ENCODE measurements at regions not wholly inside any gene's neighbourhood (a gene's known extent, or its start where the extent isn't known, plus 50 kb on each side); places are given as distances from the start of the nearest gene placed in this dataset.

DNA sequence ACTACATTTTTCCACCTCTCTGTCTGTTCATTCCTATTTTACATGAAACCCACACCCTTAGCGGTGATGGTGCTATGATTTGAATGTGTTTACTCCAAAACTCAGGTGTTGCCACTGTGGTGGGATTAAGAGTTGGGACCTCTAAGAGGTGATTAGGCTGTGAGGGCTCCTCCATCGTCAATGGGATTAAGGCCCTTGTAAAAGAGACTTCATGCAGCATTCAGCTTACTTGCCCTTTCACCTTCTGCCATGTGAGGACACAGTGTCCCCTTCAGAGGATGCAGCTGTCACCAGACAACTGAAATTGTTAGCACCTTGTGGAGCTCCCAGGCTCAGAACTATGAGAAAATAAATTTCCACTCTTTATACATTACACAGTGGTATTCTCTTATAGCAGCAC, 182.2 kb downstream of the NOC3L start:
- RAD21 ChIA-PET (ENCODE audit: low non-redundant PET in 1 of 2, low total read pairs in 2 of 2, uncharacterized antibody in 2 of 2, unreplicated experiment in 2 of 2) = no interaction called here
- CTCF ChIA-PET = no interaction called here
- intact Hi-C loops (cut with micrococcal nuclease) = no loop called here
- Histone ChIP-seq H3K4me3 (replicated peaks in 1 of 2; ENCODE audit: low read depth in 1 of 2, low read length in 2 of 2) (no peak overlapping the region), H3K79me2 (ENCODE audit: insufficient read depth, low read length) (no peaks in the 10 kb centered on the region), H3K27ac (ENCODE audit: low read depth, low read length) (no peak overlapping the region), H3K4me2 (ENCODE audit: low read length) (no peak overlapping the region), H2AFZ (ENCODE audit: low read depth, low read length, poor library complexity, severe bottlenecking) (no peak overlapping the region), H3K4me1 (ENCODE audit: control insufficient read depth in 1 of 2, insufficient read depth in 2 of 2, low read length in 2 of 2) (peaks cover 0 to 6% of the 10 kb centered on the region in 2 experiments; a peak in 1 of 4 replicates), H3K9me3 (ENCODE audit: control insufficient read depth in 1 of 2, insufficient read depth in 1 of 2, low read depth in 1 of 2, low read length in 2 of 2) (no peaks in the 10 kb centered on the region), H4K20me1 (ENCODE audit: insufficient read depth) (no peaks in the 10 kb centered on the region), H3K9me2 (ENCODE audit: insufficient read depth) (no peaks in the 10 kb centered on the region), H3K36me3 (ENCODE audit: control insufficient read depth in 1 of 2, insufficient read depth in 2 of 2, low read length in 2 of 2) (no peaks in the 10 kb centered on the region), H3K9ac (ENCODE audit: low read length) (no peak overlapping the region), H3K27me3 (ENCODE audit: insufficient read depth, low read length) (no peaks in the 10 kb centered on the region)
- DNase-seq (ENCODE audit: low read depth, low spot score) = no peak
- POLR2A ChIA-PET = no interaction called here
- ATAC-seq = no peak
- no TSS peak for BruUV-seq (replicated peaks)
- TF ChIP-seq POLR2AphosphoS5 (IDR thresholded peaks at IDR 0.05; ENCODE audit: low read depth, low read length) (no peak), SRF (IDR thresholded peaks at IDR 0.05; ENCODE audit: low read depth) (no peak), JUND (IDR thresholded peaks at IDR 0.05) (no peak), ZNF274 (IDR thresholded peaks at IDR 0.05; ENCODE audit: low read depth, low read length) (no peak), EZH2phosphoT487 (IDR thresholded peaks at IDR 0.05; ENCODE audit: borderline replicate concordance) (no peak), ELF1 (IDR thresholded peaks at IDR 0.05; ENCODE audit: borderline replicate concordance, low read depth) (no peak), RAD21 (IDR thresholded peaks at IDR 0.05; ENCODE audit: low read depth) (no peak), POLR2A (IDR thresholded peaks at IDR 0.05; ENCODE audit: borderline replicate concordance, extremely low read depth, insufficient read depth, insufficient read length) (no peak), ZFX (IDR thresholded peaks at IDR 0.05) (no peak), ZBTB33 (IDR thresholded peaks at IDR 0.05; ENCODE audit: extremely low read depth, insufficient replicate concordance, low read length) (no peak)
